ENCODE measurements at regions not wholly inside any gene's neighbourhood (a gene's known extent, or its start where the extent isn't known, plus 50 kb on each side); places are given as distances from the start of the nearest gene placed in this dataset.

DNA sequence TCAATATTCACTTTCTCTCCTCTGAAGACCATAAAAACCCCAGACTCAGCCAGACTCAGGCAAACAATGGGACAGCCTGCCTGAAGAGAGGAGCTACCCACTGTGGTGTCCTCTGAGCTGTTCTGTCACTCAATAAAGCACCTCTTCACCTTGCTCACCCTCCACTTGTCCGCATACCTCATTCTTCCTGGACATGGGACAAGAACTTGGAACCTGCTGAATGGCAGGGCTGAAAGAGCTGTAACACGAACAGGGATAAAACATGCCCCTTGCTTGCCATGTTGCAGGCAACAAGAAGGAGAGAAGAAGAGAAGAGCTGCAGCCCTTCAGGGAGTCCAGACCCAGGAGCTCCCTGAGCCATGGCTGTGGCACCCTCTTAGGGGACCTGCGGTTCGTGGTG, 86.8 kb upstream of the SEMA6A start:
- no peak for DNase-seq

DNA sequence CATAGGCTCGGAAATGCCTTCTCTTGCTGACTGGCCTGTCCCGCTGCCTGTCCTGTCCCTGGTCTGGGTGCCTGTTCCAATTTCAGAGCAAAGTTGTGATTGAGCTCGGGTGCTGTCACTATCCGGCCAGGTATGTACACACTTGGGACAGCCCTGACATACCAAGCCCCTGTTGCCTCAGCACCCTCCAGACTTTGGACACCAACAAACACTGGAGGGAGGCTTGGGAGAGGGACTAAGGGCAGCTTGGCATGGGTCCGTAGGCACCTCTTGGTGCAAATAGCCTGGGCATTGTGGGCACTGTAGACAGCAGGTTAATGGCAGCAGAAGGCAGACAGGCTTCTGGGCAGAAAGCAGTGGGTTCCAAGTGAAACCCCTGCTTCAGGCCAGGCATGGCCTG, 86.3 kb upstream of the SEMA6A start:
- DNase-seq, result no peak

DNA sequence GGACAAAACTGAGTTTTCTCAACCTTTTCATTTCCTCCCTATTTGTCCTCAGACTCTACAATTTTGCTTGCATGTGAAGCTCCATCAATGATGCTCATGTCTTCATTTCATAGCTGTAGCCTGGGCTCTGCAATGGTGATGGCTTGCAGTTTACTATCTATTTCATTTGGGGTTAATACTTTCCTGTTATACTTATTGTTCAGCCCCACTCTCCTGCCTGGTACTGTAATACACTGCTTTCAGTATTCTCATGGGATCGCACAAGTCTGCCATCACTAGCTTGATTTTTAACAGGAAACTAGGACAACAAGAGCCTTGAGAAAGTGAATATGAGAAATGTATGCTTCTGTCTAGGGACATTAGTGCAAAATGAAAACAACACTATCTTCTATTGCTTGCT, 84.2 kb upstream of the SEMA6A start:
- DNase-seq, result no peak

DNA sequence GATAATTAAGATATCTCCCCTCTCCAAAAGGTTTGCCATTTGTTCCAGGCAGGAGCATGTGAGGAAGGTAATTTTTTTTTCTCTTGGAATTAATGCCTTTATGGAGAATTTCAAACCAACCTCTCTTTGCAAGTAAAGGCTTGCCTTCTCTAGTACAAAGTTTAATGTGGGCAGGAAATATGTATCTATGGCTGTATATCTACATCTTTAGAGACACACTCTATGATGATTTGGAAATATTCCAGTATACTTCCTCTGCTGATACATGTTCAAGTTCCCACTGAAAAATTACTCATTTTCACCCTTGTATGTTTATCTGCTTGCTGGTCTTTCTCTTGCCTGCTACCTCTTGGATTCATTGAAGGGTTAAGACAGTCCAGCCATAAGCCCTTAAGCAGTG, 83.5 kb upstream of the SEMA6A start:
- DNase-seq, result no peak

DNA sequence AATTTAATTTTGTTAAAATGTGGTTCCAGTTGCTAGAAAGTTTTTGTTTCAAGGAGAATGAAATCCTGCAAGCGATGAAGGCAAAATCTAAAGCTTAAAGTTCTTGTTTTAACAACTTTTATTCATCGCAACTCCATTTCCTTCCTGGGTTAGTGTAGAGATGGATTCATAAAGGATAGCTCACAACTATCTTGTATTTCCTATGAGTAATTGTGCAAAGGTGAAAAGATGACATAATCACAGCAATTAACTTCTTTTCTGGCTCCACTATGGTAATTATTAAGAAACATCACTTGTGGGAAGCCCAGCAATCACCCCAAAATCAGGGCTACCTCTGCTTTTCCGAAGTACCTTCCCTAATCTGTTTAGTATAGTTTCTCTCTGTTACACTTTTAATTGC, 80.8 kb upstream of the SEMA6A start:
- no peak for DNase-seq

DNA sequence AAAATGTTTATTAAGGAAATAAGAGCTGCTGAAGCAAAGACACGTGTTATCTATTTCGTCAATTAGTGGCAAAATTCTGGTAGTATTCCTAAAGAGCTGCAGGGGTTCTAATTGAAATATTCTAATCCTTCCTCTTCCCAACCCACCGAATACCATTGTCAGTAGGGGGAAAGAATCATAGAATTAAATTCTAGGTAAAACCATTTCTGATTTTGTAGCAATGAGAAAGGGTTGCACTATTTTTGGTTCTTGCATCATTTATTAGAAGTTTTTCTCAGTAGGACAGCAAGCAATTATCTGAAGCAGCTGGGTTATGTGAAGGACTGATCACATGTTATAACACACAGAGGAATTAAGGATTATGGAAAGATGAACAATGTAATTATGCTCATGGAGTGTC, 80.3 kb upstream of the SEMA6A start:
- no peak for DNase-seq

DNA sequence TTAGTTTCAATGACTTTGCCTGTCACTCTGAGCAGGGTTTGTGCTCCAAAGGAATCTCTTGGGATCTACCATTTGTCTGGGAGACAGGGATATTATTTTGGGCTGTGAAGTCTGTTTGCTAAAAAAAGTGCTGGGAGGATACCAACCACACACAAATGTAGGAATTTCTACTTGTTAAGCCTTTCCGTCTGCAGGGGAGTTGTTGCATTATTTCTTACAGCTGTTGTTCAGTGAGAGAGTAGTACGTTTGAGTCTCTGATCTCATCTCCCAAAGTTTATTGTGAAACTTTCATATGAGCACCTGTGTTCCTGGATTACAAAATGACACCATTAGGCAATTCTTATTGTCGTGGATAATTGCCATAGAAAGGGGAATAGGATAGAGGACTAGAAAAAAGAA, 78.3 kb upstream of the SEMA6A start:
- DNase-seq, result no peak

DNA sequence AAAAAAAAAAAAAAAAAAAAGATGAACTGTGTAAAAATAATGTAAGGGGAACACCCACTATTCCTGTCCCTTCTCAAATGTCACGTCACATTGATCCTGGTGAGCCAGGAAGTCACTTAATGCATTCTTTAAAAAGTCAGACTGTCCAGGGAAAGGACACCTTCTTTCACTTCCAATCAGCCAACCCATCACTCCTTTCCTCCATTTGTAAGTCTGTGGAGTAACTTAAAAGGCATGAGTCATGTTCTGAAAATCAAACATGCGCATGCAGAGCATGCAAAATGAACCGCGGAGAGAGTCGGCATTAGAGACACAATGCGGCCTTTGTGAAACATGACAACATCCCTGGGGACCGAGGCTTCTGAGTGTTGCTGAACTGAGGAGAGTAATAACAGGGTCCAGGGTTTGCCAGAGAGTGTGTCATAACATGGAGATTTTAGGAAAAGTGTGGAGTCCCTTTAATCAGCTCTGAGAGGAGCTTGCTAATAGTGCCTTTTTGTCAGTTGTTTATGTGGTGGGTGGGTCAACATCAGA, 77.6 kb upstream of the SEMA6A start:
- no peak for DNase-seq

DNA sequence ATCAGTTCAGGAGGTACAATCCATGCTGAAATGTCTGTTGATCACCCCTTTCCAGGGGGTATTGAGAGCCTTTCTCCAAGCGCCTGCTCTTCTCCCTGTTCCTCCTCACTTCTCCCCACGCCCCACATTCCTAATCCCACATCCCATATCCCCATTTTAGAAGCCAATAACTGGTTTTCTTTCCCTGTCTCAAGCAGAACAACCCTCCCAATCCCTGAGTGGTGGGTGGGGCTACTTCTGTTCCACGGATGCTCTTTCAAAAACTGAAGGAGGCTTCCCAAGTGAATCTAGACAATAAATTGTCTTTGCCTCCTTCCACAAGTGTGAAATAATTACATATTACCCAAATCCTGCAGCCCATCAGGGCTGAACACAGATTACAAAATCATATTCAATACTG, 77.0 kb upstream of the SEMA6A start:
- no peak for DNase-seq

DNA sequence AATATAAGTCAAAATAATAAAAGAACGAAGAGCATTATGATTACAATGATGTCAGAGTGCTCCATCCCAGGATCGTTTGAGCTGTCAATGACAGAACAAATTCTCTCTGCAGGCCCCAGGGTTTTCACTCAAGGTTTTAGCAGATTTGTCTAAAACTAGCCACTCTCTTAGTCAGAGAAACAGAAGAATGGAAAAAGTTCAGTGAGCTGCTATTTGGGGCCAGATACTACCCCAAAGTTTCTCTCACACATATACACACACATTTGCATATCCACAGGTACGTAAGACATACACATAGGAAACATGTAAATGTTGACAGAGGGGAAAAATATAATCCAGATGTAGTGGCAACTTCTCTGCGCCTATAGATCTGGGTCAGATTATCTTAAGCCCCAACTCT, 76.3 kb upstream of the SEMA6A start:
- DNase-seq, result no peak

DNA sequence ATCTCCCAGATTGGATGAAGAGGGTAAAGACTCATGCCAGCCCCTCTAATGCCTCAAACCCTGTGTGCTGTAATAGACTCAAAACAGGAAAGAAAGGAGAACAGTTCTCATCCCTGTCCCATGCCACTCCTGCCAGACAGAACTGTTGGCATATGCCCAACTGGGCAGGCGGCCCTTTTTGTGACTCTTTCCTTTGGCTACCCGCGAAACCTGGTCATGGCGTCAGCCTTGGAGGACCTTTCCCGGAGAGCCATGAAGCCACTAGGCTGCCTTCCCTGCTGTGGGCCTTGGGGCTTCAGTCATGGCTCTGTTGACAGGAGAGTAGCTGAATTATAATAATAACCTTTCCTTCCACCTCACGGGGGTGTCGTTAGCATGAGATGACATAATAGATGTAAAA, 75.9 kb upstream of the SEMA6A start:
- DNase-seq, result no peak

DNA sequence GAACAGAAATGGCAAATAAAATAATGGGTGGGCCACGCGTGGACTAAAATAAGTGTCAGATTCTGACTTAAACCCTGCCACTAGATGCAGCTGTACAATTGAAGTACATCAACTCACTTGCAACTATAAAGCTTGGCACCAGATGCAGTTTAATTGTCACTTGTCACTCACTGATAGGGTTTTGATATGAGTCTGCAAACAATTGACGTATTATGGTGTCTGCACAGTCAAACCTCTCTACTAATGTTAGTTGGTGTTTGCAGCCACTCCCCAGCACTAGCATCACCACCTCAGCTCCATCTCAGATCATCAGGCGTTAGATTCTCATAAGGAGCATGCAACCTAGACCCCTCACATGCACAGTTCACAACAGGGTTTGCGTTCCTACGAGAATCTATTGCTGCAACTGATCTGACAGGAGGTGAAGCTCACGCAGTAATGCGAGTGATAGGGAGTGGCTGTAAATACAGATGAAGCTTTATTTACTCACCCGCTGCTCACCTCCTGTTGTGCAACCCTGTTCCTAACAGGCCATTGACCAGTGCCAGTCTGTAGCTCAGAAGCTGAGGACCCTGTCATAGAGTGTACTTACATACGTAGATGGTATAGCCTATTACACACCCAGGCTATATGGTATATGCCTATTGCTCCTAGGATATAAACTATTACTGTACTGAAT, 72.1 kb upstream of the SEMA6A start:
- peak in 1 of 5 experiments; percentile 44 for DNase-seq

DNA sequence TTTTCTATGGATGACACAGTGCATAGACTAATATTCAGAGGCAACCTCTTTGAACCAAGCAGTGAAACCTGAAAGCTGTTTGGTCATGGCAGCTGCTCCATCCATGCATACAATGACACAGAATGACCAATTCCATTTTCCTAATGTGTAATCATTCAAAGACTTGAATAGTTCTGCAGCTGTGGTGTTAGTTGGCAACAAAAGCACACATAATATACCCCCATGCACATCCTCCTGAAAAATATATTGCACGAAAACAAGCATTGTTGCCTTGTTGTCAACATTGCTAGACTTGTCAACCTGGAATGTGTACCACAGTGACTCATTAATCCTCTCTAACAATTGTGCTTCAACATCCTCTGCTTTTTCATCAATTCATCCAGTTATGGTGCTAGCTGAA, 71.0 kb upstream of the SEMA6A start:
- no peak for DNase-seq

DNA sequence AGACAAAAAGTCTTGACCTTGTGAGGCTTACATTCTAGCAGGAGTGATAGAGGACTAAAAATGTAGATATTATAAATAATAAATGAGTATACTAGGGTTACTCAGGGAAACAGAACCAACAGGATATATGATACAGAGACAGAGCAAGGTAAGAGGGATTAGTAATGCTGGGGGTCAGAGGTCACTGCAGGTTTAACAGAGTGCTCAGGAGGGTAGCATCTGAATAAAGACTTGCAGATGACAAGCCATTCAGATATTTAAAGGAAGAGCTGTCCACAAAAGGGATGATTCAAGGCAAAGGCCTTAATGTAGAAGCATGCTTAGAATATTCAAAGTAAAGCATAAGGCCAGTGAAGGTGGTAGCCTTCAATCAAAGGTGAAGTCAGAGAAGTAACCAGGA, 65.6 kb upstream of the SEMA6A start:
- DNase-seq, result no peak

DNA sequence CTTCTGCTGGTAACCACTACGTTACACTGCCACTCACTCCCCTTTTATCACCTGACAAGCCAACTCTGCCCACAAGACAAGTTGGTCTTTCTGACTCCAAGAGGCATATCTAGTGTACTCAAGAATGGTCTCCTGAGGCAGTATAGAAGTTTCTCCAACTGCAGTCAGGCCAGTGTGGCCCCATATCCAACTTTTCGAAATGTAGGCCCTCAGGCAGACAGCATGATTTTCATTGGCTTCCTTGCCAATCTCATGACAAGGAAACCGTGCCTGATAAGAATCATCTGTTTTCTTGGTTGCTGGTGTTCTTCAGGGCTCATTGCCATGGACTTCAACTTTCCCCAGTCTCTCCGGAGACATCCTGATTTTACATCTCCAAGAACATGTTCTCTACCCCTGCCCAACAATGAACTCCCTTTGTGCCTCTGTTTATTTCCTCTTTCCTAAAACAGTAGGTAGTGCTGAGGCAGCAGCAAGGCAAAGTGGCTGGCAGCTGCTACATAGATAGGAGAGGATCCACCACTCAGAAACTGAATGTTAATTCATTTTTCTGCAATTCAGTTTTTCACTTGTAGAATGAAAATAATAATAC, 62.6 kb upstream of the SEMA6A start:
- no peak for DNase-seq

DNA sequence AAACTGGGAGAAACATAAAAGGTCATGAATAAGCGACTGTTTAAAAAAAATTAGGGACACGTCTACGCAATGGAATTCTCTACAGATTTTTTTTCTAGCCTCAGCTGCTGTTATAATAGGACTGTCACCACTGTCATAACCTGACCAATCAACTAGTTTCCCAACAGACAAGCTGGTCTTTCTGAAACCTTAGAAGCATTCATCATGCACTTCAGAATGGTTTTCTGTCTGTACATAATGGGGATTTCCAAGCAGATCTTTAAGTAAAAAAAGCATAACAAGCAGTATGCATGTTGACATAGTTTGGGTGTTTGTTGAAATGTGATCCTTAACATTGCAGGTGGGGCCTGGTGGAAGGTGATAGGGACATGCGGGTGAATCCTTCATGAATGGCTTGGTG, 58.3 kb upstream of the SEMA6A start:
- no peak for DNase-seq

DNA sequence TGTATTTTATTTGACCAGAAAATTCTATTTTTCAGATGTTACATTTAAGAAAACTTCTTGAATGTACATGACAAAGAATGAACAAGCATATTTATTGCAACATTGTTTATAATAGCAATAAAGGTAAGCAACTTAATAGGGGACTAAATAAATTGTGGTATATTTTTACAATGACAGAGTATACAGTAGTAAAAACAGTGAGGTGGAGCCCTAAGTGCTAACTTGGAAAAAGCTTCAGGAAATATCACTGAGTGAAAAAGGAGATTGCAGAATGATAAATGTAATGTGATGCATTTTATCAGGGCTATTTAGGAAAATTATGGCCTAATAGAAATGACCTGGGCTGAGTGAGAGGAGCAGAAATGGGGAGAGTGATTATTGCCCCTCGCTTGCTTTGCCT, 56.5 kb upstream of the SEMA6A start:
- no peak for DNase-seq

DNA sequence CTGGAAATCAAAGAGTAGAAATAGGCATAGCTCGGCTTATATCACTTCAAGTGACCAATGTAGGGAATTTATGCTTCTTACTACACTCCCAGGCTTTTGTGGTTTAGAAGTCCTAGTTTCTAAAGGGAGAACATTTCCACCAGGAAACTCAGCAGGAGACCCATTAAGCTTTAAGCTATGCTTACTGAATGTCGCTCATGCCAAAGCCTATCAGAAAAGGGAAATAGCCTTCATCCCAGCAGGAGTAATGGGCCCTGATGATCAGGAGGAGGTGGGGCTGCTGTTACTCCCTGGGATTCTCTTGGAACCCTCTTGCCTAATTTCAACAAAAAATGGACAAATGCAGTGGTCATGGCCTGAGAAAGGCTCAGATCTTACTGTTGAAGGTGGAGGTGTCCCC, 54.5 kb upstream of the SEMA6A start:
- DNase-seq, result no peak

DNA sequence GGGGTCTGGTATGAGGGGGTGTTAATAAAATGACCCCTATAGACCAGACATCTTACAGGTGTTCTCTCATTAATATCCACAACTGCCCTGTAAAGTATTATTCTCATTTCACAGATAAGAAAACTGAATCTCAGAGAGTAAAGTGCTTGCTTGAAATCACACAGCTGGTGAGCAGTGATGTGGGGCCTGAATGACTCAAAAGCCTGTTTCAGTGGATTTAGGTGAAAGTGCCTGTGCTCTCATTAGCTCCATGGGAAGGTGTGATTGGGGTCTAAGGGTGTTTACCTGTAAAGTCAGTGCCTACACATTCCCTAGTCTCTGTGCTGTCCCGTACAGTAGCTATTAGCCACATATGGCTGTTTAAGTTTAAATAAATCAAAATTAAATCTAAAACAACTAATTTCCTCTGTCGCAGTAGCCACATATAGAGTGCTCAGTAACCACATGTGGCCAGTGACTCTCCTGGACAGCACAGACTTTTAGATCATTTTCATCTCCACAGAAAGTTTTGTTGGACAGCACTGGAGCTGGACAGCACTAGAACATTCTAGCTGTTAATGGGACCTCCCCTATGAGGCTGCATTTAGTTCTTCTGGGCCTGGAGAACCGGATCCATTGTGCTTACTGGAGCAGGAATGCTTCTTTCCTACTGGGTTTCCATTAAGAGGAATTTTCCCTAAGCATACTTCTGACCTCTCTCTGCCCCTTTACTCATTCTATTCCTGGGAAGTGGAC, 52.5 kb upstream of the SEMA6A start:
- no peak for DNase-seq

DNA sequence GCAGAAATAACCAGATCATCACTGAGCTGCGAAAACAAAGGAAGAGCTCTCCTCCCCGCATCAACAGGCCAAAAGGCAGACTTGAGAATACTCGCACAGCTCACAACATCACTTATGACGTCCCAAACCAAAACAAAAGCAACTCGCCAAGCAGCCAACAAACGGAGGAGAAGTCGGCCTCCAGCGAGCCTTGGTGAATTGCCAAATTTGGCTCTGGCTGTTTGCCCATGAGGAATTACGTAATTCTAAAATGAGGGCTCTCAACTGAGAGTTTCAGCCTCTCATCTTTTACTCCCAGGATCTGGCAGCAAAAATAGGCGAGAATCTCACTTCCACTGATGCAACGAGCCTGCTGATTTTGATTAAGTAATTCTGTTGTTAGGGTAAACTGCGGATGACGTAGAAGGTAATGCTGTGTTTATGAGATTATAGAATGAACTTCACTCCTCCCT, 51.7 kb upstream of the SEMA6A start:
- no peak for DNase-seq
